Glutamatergic neuron (in vitro differentiated cells): ENCODE measurements at regions not wholly inside any gene's neighbourhood (a gene's known extent, or its start where the extent isn't known, plus 50 kb on each side); places are given as distances from the start of the nearest gene placed in this dataset.

ENCODE experiments used
- DNase-seq: peaks from one replicate; pipeline ENCODE4 v3.0.0; 2022
- H3K27ac Mint-ChIP-seq: one replicate; pipeline ENCODE4 v1.8.0; 2020; ENCODE audit warnings: mild to moderate bottlenecking, mixed read lengths, inconsistent platforms; ENCODE audit not compliant: unreplicated experiment
- H3K27me3 Mint-ChIP-seq: one replicate; pipeline ENCODE4 v1.8.0; 2020; ENCODE audit warnings: mild to moderate bottlenecking, moderate library complexity, mixed read lengths, inconsistent platforms; ENCODE audit not compliant: unreplicated experiment
- H3K36me3 Mint-ChIP-seq: one replicate; pipeline ENCODE4 v1.8.0; 2020; ENCODE audit warnings: mild to moderate bottlenecking, mixed read lengths, inconsistent platforms; ENCODE audit not compliant: unreplicated experiment
- H3K4me1 Mint-ChIP-seq: one replicate; pipeline ENCODE4 v1.8.0; 2020; ENCODE audit warnings: mild to moderate bottlenecking, low read depth, mixed read lengths, inconsistent platforms; ENCODE audit not compliant: unreplicated experiment
- H3K4me3 Mint-ChIP-seq: one replicate; pipeline ENCODE4 v1.8.0; 2020; ENCODE audit warnings: mild to moderate bottlenecking, mixed read lengths, inconsistent platforms; ENCODE audit not compliant: unreplicated experiment
- H3K9me3 Mint-ChIP-seq: one replicate; pipeline ENCODE4 v1.8.0; 2020; ENCODE audit warnings: mild to moderate bottlenecking, moderate library complexity, mixed read lengths, inconsistent platforms; ENCODE audit not compliant: unreplicated experiment
- CTCF ChIP-seq: fragments of 200-600 bp; sonication (generic); IDR thresholded peaks from one replicate; pipeline ENCODE4 v1.5.0; 2021; ENCODE audit not compliant: partially characterized antibody, unreplicated experiment

GRCh38 chr12:24719293-24719721 is 229.6 kb downstream of the BCAT1 start:
- no peaks in the 10 kb centered on the region for H3K36me3 Mint-ChIP-seq

GRCh38 chr12:24718617-24719016 is 230.3 kb downstream of the BCAT1 start:
- Mint-ChIP-seq H3K4me1 (no peaks in the 10 kb centered on the region), H3K4me3 (no peak overlapping the region), H3K36me3 (peaks cover 1% of the 10 kb centered on the region), H3K27me3 (no peaks in the 10 kb centered on the region), H3K9me3 (no peaks in the 10 kb centered on the region), H3K27ac (no peak overlapping the region)
- DNase-seq = no peak
- TF ChIP-seq CTCF = no peak

More at GRCh38 chr12:24719293-24719721, 229.6 kb downstream of the BCAT1 start:
- no peak overlapping the region for H3K4me3 Mint-ChIP-seq
- no peaks in the 10 kb centered on the region for H3K27me3 Mint-ChIP-seq
- TF ChIP-seq CTCF = no peak
- no peak overlapping the region for H3K27ac Mint-ChIP-seq
- no peaks in the 10 kb centered on the region for H3K9me3 Mint-ChIP-seq
- H3K4me1 Mint-ChIP-seq = no peaks in the 10 kb centered on the region
- no peak for DNase-seq

- Mint-ChIP-seq H3K36me3 (peaks cover 5% of the 10 kb centered on the region), H3K27me3 (no peaks in the 10 kb centered on the region), H3K9me3 (peaks cover 2% of the 10 kb centered on the region), H3K4me3 (no peak overlapping the region), H3K4me1 (no peaks in the 10 kb centered on the region), H3K27ac (no peak overlapping the region)
- no peak for DNase-seq
- TF ChIP-seq CTCF = no peak
Measured at GRCh38 chr12:24714237-24714636, 234.7 kb downstream of the BCAT1 start.

- Mint-ChIP-seq H3K9me3 (peaks cover 2% of the 10 kb centered on the region), H3K27ac (no peak overlapping the region), H3K36me3 (peaks cover 5% of the 10 kb centered on the region), H3K4me3 (no peak overlapping the region), H3K4me1 (no peaks in the 10 kb centered on the region), H3K27me3 (no peaks in the 10 kb centered on the region)
- TF ChIP-seq CTCF = no peak
- DNase-seq = no peak
Measured at GRCh38 chr12:24711056-24712008, 237.6 kb downstream of the BCAT1 start.

- TF ChIP-seq CTCF = no peak
- DNase-seq = no peak
- no peaks in the 10 kb centered on the region for H3K27me3 Mint-ChIP-seq
- H3K9me3 Mint-ChIP-seq = peaks cover 2% of the 10 kb centered on the region
- no peak overlapping the region for H3K27ac Mint-ChIP-seq
- H3K4me1 Mint-ChIP-seq = no peaks in the 10 kb centered on the region
- no peak overlapping the region for H3K4me3 Mint-ChIP-seq
- H3K36me3 Mint-ChIP-seq = peaks cover 5% of the 10 kb centered on the region
Measured at GRCh38 chr12:24709216-24709615, 239.7 kb downstream of the BCAT1 start.
